SK-N-SH (cell line): ENCODE measurements at regions not wholly inside any gene's neighbourhood (a gene's known extent, or its start where the extent isn't known, plus 50 kb on each side); places are given as distances from the start of the nearest gene placed in this dataset.

ENCODE experiments used
- CTCF ChIP-seq: fragments of 200-600 bp; sonication (generic); IDR thresholded peaks from 2 replicates; pipeline ENCODE4 v1.6.1; 2017; ENCODE audit warnings: antibody characterized with exemption, mild to moderate bottlenecking, moderate library complexity
- ELF1 ChIP-seq: IDR thresholded peaks from 2 replicates; pipeline ENCODE4 v1.4.0; 2012
- EP300 ChIP-seq, 2 experiments: IDR thresholded peaks; 2 replicates each; pipeline versions ENCODE4 v1.4.0 to v1.6.1; 2012; ENCODE audit warnings: borderline replicate concordance in 1 of 2, low read depth in 1 of 2, low read length in 1 of 2
- EZH2phosphoT487 ChIP-seq: fragments of 200-600 bp; sonication (generic); IDR thresholded peaks from 2 replicates; pipeline ENCODE4 v1.6.1; 2017; ENCODE audit warnings: low read depth, mixed run types, mild to moderate bottlenecking, antibody characterized with exemption, moderate library complexity, borderline replicate concordance
- NFIC ChIP-seq: IDR thresholded peaks from 2 replicates; pipeline ENCODE4 v1.4.0; 2012; ENCODE audit warnings: borderline replicate concordance
- POLR2AphosphoS5 ChIP-seq: IDR thresholded peaks from 2 replicates; pipeline ENCODE4 v1.6.1; 2012; ENCODE audit warnings: low read depth, low read length
- REST ChIP-seq: IDR thresholded peaks from 2 replicates; pipeline ENCODE4 v1.6.1; 2012; ENCODE audit warnings: mild to moderate bottlenecking, low read depth, low read length, moderate library complexity
- SMC3 ChIP-seq: IDR thresholded peaks from 2 replicates; pipeline ENCODE4 v1.6.1; 2012; ENCODE audit warnings: low read depth, low read length, improper control_type of control experiment
- TCF12 ChIP-seq: IDR thresholded peaks from 2 replicates; pipeline ENCODE4 v1.4.0; 2012
- YY1 ChIP-seq: IDR thresholded peaks from 2 replicates; pipeline ENCODE4 v1.4.0; 2012; ENCODE audit warnings: low read depth, mild to moderate bottlenecking
- TF ChIP-seq, protein P1 (sequence below): IDR thresholded peaks from 2 replicates; pipeline ENCODE4 v1.4.0; 2012; ENCODE audit warnings: low read depth, borderline replicate concordance

DNA sequence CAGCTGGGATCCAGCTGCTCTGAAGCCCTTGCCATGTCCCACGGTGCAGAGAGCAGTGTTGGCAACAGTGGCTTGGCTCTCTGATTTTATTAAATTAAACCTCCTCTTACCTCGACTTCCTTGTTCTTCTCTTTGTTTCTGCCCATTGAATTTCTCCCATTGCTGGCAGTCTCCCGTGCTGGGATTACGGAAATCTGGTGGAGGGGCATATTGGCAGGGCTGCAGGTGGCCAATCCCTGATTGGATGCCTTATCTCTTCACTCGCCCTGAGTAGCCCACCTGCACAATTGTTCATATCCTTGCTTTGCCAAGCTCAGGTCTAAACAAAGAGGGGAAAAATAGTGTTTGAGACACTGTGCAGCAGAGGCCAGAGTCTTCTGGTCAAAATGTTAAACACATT lies 493.9 kb downstream of the TMA16 start:
- no peak for TF ChIP-seq CTCF
- no peak for TF ChIP-seq SMC3
- no peak for TF ChIP-seq ELF1
- no peak for TF ChIP-seq REST
- TF ChIP-seq, protein P1, sequence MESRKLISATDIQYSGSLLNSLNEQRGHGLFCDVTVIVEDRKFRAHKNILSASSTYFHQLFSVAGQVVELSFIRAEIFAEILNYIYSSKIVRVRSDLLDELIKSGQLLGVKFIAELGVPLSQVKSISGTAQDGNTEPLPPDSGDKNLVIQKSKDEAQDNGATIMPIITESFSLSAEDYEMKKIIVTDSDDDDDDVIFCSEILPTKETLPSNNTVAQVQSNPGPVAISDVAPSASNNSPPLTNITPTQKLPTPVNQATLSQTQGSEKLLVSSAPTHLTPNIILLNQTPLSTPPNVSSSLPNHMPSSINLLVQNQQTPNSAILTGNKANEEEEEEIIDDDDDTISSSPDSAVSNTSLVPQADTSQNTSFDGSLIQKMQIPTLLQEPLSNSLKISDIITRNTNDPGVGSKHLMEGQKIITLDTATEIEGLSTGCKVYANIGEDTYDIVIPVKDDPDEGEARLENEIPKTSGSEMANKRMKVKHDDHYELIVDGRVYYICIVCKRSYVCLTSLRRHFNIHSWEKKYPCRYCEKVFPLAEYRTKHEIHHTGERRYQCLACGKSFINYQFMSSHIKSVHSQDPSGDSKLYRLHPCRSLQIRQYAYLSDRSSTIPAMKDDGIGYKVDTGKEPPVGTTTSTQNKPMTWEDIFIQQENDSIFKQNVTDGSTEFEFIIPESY = no peak
- no peak for TF ChIP-seq YY1
- no peak for TF ChIP-seq POLR2AphosphoS5
- TF ChIP-seq TCF12 = no peak
- TF ChIP-seq NFIC = no peak
- TF ChIP-seq EZH2phosphoT487 = no peak
- TF ChIP-seq EP300 (IDR thresholded peaks at IDR 0.05; ENCODE audit: borderline replicate concordance in 1 of 2, low read depth in 1 of 2, low read length in 1 of 2) = no peak
